GM12878 (cell line): ENCODE measurements at regions not wholly inside any gene's neighbourhood (a gene's known extent, or its start where the extent isn't known, plus 50 kb on each side); places are given as distances from the start of the nearest gene placed in this dataset.
"Not testable (repeated sequence)": the region's sequence is repeated elsewhere in the genome, so short reads cannot be mapped to it uniquely, and the experiment has no call there.

ENCODE experiments used
- ATAC-seq: fragments of 200-7000 bp; cut with Tn5 transposase; 3 replicates; pipeline ENCODE4 v1.9.1; 2020; ENCODE audit warnings: mild to moderate bottlenecking, moderate library complexity
- BruUV-seq: library from RNA; stranded (reverse); fragments of 400-500 nt; replicated peaks from 2 replicates; lab custom pipeline; 2021; lab: Mats Ljungman, UMichigan
- CTCF ChIA-PET: fragments of 300-600 bp; sonication (Branson Sonifier 250); formaldehyde crosslinking; extraction: SDS; loops from one replicate; lab custom pipeline; 2021; ENCODE audit warnings: inconsistent platforms; lab: Yijun Ruan, JAX
- POLR2A ChIA-PET: fragments of 350-600 bp; formaldehyde crosslinking; extraction: SDS; loops from one replicate; lab custom pipeline; 2021; ENCODE audit warnings: inconsistent platforms; lab: Charles Lee
- RAD21 ChIA-PET: fragments of 300-600 bp; sonication (Branson Sonifier 250); formaldehyde crosslinking; loops from one replicate; lab custom pipeline; 2023; ENCODE audit warnings: antibody characterized with exemption; ENCODE audit not compliant: unreplicated experiment; lab: Charles Lee
- SMC1A ChIA-PET: fragments of 300-600 bp; sonication (Branson Sonifier 250); formaldehyde crosslinking; loops from one replicate; lab custom pipeline; 2023; ENCODE audit not compliant: unreplicated experiment, uncharacterized antibody; lab: Charles Lee
- DNase-seq: peaks from one replicate; pipeline ENCODE4 v3.0.0-alpha.2; 2011; ENCODE audit warnings: low read depth, low spot score
- FAIRE-seq: peaks from 3 replicates; lab custom pipeline; 2011; peaks lifted over from hg19 to GRCh38; lab: Jason Lieb, UNC
- H2AFZ ChIP-seq: 2 replicates; pipeline ENCODE4 v1.6.0; 2011; ENCODE audit warnings: low read depth, low read length, control low read depth; ENCODE audit not compliant: control insufficient read depth
- H3K27ac ChIP-seq: 2 replicates; pipeline ENCODE4 v1.5.1; 2011; ENCODE audit warnings: control low read depth; ENCODE audit not compliant: control insufficient read depth, insufficient read depth
- H3K27me3 ChIP-seq, 2 experiments: replicated peaks in 1 of 2; 2 replicates each; pipeline versions ENCODE4 v1.6.0 to v1.6.1; 2011; ENCODE audit warnings: low read length in 1 of 2; ENCODE audit not compliant: control insufficient read depth in 2 of 2, insufficient read depth in 2 of 2
- H3K36me3 ChIP-seq, 2 experiments: 2 replicates each; pipeline ENCODE4 v1.5.1; 2011; ENCODE audit warnings: low read length in 1 of 2; ENCODE audit not compliant: control insufficient read depth in 2 of 2, insufficient read depth in 2 of 2
- H3K4me1 ChIP-seq: 2 replicates; pipeline ENCODE4 v1.6.1; 2011; ENCODE audit warnings: mild to moderate bottlenecking, low read length, moderate library complexity, mixed read lengths; ENCODE audit not compliant: control insufficient read depth, insufficient read depth
- H3K4me2 ChIP-seq: 2 replicates; pipeline ENCODE4 v1.6.0; 2011; ENCODE audit warnings: control low read depth; ENCODE audit not compliant: control insufficient read depth, insufficient read depth
- H3K4me3 ChIP-seq: fragments of 200-600 bp; sonication (generic); 2 replicates; pipeline ENCODE4 v1.5.1; 2016
- H3K79me2 ChIP-seq: 2 replicates; pipeline ENCODE4 v1.6.0; 2011; ENCODE audit warnings: low read length; ENCODE audit not compliant: control insufficient read depth, insufficient read depth
- H3K9ac ChIP-seq: 2 replicates; pipeline ENCODE4 v1.8.0; 2011; ENCODE audit warnings: low read length, control low read depth, mixed read lengths; ENCODE audit not compliant: control insufficient read depth, insufficient read depth
- H3K9me3 ChIP-seq: replicated peaks from 3 replicates; pipeline ENCODE4 v1.5.1; 2011; ENCODE audit warnings: mild to moderate bottlenecking, low read length; ENCODE audit not compliant: control insufficient read depth, insufficient read depth
- H4K20me1 ChIP-seq: 2 replicates; pipeline ENCODE4 v1.6.0; 2011; ENCODE audit not compliant: control insufficient read depth, insufficient read depth
- CBX5 ChIP-seq: sonication (generic); IDR thresholded peaks from 2 replicates; pipeline ENCODE4 v1.6.1; 2016; ENCODE audit warnings: low read depth, moderate library complexity, mild to moderate bottlenecking, inconsistent platforms
- JUNB ChIP-seq: IDR thresholded peaks from 2 replicates; pipeline ENCODE4 v1.6.1; 2016; ENCODE audit warnings: antibody characterized with exemption, mild to moderate bottlenecking
- PKNOX1 ChIP-seq: fragments of 450-650 bp; IDR thresholded peaks from 2 replicates; pipeline ENCODE4 v1.6.1; 2016; ENCODE audit warnings: mild to moderate bottlenecking
- RUNX3 ChIP-seq: IDR thresholded peaks from 2 replicates; pipeline ENCODE4 v1.6.1; 2012; ENCODE audit warnings: low read length, inconsistent platforms
- SMAD1 ChIP-seq: fragments of 450-650 bp; IDR thresholded peaks from 2 replicates; pipeline ENCODE4 v1.6.1; 2018; ENCODE audit warnings: mild to moderate bottlenecking, low read depth; ENCODE audit not compliant: partially characterized antibody
- SMC3 ChIP-seq: IDR thresholded peaks from 2 replicates; pipeline ENCODE4 v1.6.1; 2011; ENCODE audit warnings: low read length, improper control_type of control experiment, borderline replicate concordance
- SPI1 ChIP-seq: IDR thresholded peaks from 2 replicates; pipeline ENCODE4 v1.6.1; 2011; ENCODE audit warnings: low read depth, mild to moderate bottlenecking, low read length, moderate library complexity, borderline replicate concordance; ENCODE audit not compliant: insufficient read depth
- ZBTB11 ChIP-seq: fragments of 450-650 bp; formaldehyde crosslinking; IDR thresholded peaks from 2 replicates; pipeline ENCODE4 v1.5.0; 2022; ENCODE audit warnings: mild to moderate bottlenecking, missing genetic modification characterization
- WGBS: methylation state at CpG from one replicate; pipeline ENCODE4 v1.1.6; 2016; ENCODE audit warnings: low lambda C conversion rate; ENCODE audit not compliant: insufficient replicate concordance, insufficient coverage; ENCODE audit errors: missing lambda C conversion rate; 5-methylcytosine and 5-hydroxymethylcytosine counted together
- in situ Hi-C: fragments of 300-500 bp; cut with MboI; formaldehyde crosslinking; loops from 9 replicates; pipeline ENCODE4 v1.14.3; 2018; ENCODE audit warnings: mixed read lengths
- intact Hi-C: fragments of 100-400 bp; cut with micrococcal nuclease; formaldehyde crosslinking; loops from one replicate; pipeline ENCODE4 v1.14.2; 2022; ENCODE audit not compliant: unreplicated experiment

- H3K4me1 ChIP-seq, H3K4me3 ChIP-seq, H3K4me2 ChIP-seq, in situ Hi-C loops, H3K79me2 ChIP-seq, H3K27me3 ChIP-seq, ATAC-seq, RAD21 ChIA-PET, SMC1A ChIA-PET, CTCF ChIA-PET, intact Hi-C loops, DNase-seq, H2AFZ ChIP-seq, POLR2A ChIA-PET, H3K9me3 ChIP-seq, H3K27ac ChIP-seq, H4K20me1 ChIP-seq, FAIRE-seq, BruUV-seq, H3K36me3 ChIP-seq, H3K9ac ChIP-seq: not testable (repeated sequence)
- WGBS: 11% methylated on average over 3 of the region's 3 CpGs
Measured at GRCh38 chrX:76651369-76651768, 223.9 kb downstream of the MAGEE1 start.

GRCh38 chrX:76657499-76657898 is 230.0 kb downstream of the MAGEE1 start:
- Histone ChIP-seq H3K27me3 (no peaks in the 10 kb centered on the region), H4K20me1 (no peaks in the 10 kb centered on the region), H3K79me2 (no peaks in the 10 kb centered on the region), H3K9ac (no peak overlapping the region), H3K9me3 (no peaks in the 10 kb centered on the region), H3K4me2 (no peak overlapping the region), H3K4me3 (no peak overlapping the region), H3K36me3 (no peaks in the 10 kb centered on the region), H3K4me1 (no peaks in the 10 kb centered on the region), H2AFZ (no peak overlapping the region), H3K27ac (no peak overlapping the region)
- POLR2A ChIA-PET: no interaction called here
- intact Hi-C loops: no loop called here
- in situ Hi-C loops: no loop called here
- TF ChIP-seq SPI1 (no peak), PKNOX1 (no peak), SMC3 (no peak), RUNX3 (no peak), SMAD1 (no peak), JUNB (peak; percentile 14; the same call in 1 of the 2 replicates), CBX5 (no peak), ZBTB11 (CRISPR knock-in tag) (no peak)
- FAIRE-seq: no peak
- ATAC-seq: no peak
- RAD21 ChIA-PET: no interaction called here
- SMC1A ChIA-PET: no interaction called here
- CTCF ChIA-PET: no interaction called here
- no TSS peak for BruUV-seq
- no peak for DNase-seq
